GM12873 (cell line): ENCODE measurements at regions not wholly inside any gene's neighbourhood (a gene's known extent, or its start where the extent isn't known, plus 50 kb on each side); places are given as distances from the start of the nearest gene placed in this dataset.

Source experiments
- CTCF ChIP-seq: IDR thresholded peaks from 2 replicates; pipeline ENCODE4 v1.5.1; 2012; ENCODE audit warnings: low read depth, mild to moderate bottlenecking, moderate library complexity, low read length, control low read depth; ENCODE audit not compliant: insufficient read depth; ENCODE audit errors: missing control alignments

GRCh38 chr13:18961383-18962117 lies 220.1 kb downstream of the TUBA3C start:
- TF ChIP-seq CTCF = no peak

- TF ChIP-seq CTCF = no peak
These were observed 220.9 kb downstream of the TUBA3C start for GRCh38 chr13:18960637-18961227.

GRCh38 chr13:18959996-18960395 lies 221.6 kb downstream of the TUBA3C start:
- no peak for TF ChIP-seq CTCF

- no peak for TF ChIP-seq CTCF
These were observed 222.4 kb downstream of the TUBA3C start for GRCh38 chr13:18959229-18959628.

- no peak for TF ChIP-seq CTCF
These were observed 225.0 kb downstream of the TUBA3C start for GRCh38 chr13:18956473-18957078.

GRCh38 chr13:18954254-18954653 lies 227.4 kb downstream of the TUBA3C start:
- TF ChIP-seq CTCF = no peak

- no peak for TF ChIP-seq CTCF
These were observed 228.3 kb downstream of the TUBA3C start for GRCh38 chr13:18953139-18953930.
